Osteocyte (in vitro differentiated cells): ENCODE measurements at regions not wholly inside any gene's neighbourhood (a gene's known extent, or its start where the extent isn't known, plus 50 kb on each side); places are given as distances from the start of the nearest gene placed in this dataset.

Experiments used
- DNase-seq: peaks from one replicate; pipeline ENCODE4 v3.0.0; 2021; ENCODE audit warnings: mixed read lengths; ENCODE audit not compliant: unreplicated experiment; ENCODE audit errors: extremely low spot score
- H3K27ac Mint-ChIP-seq: one replicate; pipeline ENCODE4 v1.8.0; 2021; ENCODE audit warnings: mild to moderate bottlenecking, mixed read lengths; ENCODE audit not compliant: unreplicated experiment
- H3K27me3 Mint-ChIP-seq: one replicate; pipeline ENCODE4 v1.8.0; 2021; ENCODE audit warnings: mixed read lengths; ENCODE audit not compliant: unreplicated experiment
- H3K36me3 Mint-ChIP-seq: one replicate; pipeline ENCODE4 v1.8.0; 2021; ENCODE audit warnings: mixed read lengths; ENCODE audit not compliant: unreplicated experiment
- H3K4me1 Mint-ChIP-seq: one replicate; pipeline ENCODE4 v1.8.0; 2021; ENCODE audit warnings: mixed read lengths; ENCODE audit not compliant: unreplicated experiment
- H3K4me3 Mint-ChIP-seq: one replicate; pipeline ENCODE4 v1.8.0; 2021; ENCODE audit warnings: mild to moderate bottlenecking, moderate library complexity, mixed read lengths; ENCODE audit not compliant: unreplicated experiment
- H3K9me3 Mint-ChIP-seq: one replicate; pipeline ENCODE4 v1.8.0; 2021; ENCODE audit warnings: mixed read lengths; ENCODE audit not compliant: unreplicated experiment
- CTCF ChIP-seq: fragments of 200-600 bp; sonication (generic); IDR thresholded peaks from 2 replicates; pipeline ENCODE4 v1.5.0; 2021; ENCODE audit warnings: antibody characterized with exemption, mild to moderate bottlenecking, moderate library complexity

DNA sequence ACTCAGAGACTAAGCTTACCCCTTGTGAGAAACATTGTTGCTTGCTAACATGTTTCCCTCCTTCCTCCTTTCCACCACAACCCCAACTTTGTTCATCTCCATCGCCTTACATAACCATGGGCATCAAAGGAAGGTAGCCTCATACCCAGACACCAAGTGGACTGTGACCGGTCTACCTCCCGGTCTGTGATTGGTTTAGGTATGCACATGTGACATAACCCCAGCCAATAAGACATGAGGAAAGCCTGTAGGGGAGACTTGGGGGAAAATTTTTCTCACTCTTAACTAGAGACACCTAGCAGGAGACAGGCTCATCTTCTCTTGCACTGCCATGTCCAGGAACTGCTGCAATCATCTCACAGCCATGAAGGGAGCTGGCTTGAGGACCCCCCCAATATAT is 120.7 kb downstream of the CDC7 start:
- H3K4me1 Mint-ChIP-seq = peaks cover 22% of the 10 kb centered on the region
- H3K27me3 Mint-ChIP-seq = no peaks in the 10 kb centered on the region

GRCh38 chr1:91621907-91622306 is 121.3 kb downstream of the CDC7 start:
- Mint-ChIP-seq H3K27ac (no peak overlapping the region), H3K27me3 (no peaks in the 10 kb centered on the region), H3K4me3 (no peak overlapping the region), H3K4me1 (peaks cover 20% of the 10 kb centered on the region), H3K36me3 (no peaks in the 10 kb centered on the region), H3K9me3 (no peaks in the 10 kb centered on the region)
- no peak for TF ChIP-seq CTCF
- DNase-seq = no peak

More for the DNA sequence above, 120.7 kb downstream of the CDC7 start:
- Mint-ChIP-seq H3K27ac (no peak overlapping the region), H3K36me3 (no peaks in the 10 kb centered on the region), H3K4me3 (no peak overlapping the region), H3K9me3 (no peaks in the 10 kb centered on the region)
- DNase-seq = no peak
- no peak for TF ChIP-seq CTCF

DNA sequence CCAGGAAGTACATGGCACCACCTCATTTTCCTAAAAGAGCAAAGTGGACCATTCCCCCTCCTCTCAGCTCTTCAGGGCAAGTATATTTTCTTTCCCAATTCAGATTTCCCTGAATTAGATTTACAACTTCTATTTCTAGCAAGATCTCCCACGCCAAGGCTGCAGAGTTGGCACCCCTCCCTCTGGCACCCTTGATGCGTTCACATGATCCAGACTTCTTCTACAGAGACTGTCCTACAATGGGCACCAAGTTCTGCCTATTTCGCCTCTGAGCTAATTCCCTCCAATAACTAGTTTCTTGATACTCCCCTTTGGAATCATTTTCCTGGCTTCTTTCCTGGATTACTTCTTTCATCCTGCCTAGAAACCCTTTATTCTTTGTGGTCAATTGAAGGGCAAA is 122.0 kb downstream of the CDC7 start:
- Mint-ChIP-seq H3K4me1 (peaks cover 14% of the 10 kb centered on the region), H3K36me3 (no peaks in the 10 kb centered on the region)

DNA sequence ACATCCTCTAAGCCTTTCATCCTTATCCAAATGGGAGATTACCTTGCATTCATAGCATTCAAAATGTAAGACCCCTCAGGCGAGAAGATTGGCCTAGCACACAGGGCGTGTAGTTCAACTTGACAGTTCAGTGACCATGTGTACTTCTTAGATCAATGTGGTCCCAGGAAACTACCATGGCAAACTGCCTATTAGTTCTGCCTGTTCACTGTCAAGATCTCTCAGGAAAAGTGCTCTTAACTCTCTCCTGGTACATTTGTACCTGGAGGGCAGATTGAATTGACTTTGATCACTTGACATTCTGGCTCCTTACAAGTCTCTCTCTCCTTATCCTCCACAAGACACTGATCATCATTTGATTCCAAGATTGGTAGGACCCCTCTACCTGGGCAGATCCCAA is 122.4 kb downstream of the CDC7 start:
- peaks cover 14% of the 10 kb centered on the region for H3K4me1 Mint-ChIP-seq
- H3K27ac Mint-ChIP-seq = no peak overlapping the region
- H3K27me3 Mint-ChIP-seq = no peaks in the 10 kb centered on the region
- no peak overlapping the region for H3K4me3 Mint-ChIP-seq
- TF ChIP-seq CTCF = no peak
- DNase-seq = no peak
- H3K36me3 Mint-ChIP-seq = no peaks in the 10 kb centered on the region
- H3K9me3 Mint-ChIP-seq = no peaks in the 10 kb centered on the region

More for the DNA sequence above, 122.0 kb downstream of the CDC7 start:
- H3K9me3 Mint-ChIP-seq = no peaks in the 10 kb centered on the region
- no peak overlapping the region for H3K4me3 Mint-ChIP-seq
- H3K27me3 Mint-ChIP-seq = no peaks in the 10 kb centered on the region
- DNase-seq = no peak
- TF ChIP-seq CTCF = no peak
- H3K27ac Mint-ChIP-seq = no peak overlapping the region

GRCh38 chr1:91624331-91624730 is 123.7 kb downstream of the CDC7 start:
- H3K4me3 Mint-ChIP-seq = no peak overlapping the region

More at GRCh38 chr1:91624331-91624730, 123.7 kb downstream of the CDC7 start:
- Mint-ChIP-seq H3K27me3 (no peaks in the 10 kb centered on the region), H3K9me3 (no peaks in the 10 kb centered on the region), H3K27ac (no peak overlapping the region), H3K4me1 (peaks cover 14% of the 10 kb centered on the region), H3K36me3 (no peaks in the 10 kb centered on the region)
- TF ChIP-seq CTCF = no peak
- no peak for DNase-seq
